Mononuclear cell (primary cell): ENCODE measurements at regions not wholly inside any gene's neighbourhood (a gene's known extent, or its start where the extent isn't known, plus 50 kb on each side); places are given as distances from the start of the nearest gene placed in this dataset.

Source experiments
- H3K27me3 ChIP-seq: 2 replicates; pipeline ENCODE4 v1.6.0; 2011; ENCODE audit warnings: low read length, control low read depth; ENCODE audit not compliant: insufficient read depth
- H3K4me1 ChIP-seq: 2 replicates; pipeline ENCODE4 v1.5.1; 2011; ENCODE audit warnings: mild to moderate bottlenecking, low read length, control low read depth; ENCODE audit not compliant: insufficient read depth
- H3K4me3 ChIP-seq: 2 replicates; pipeline ENCODE4 v1.5.1; 2011; ENCODE audit warnings: mild to moderate bottlenecking, low read length, moderate library complexity
- H3K9me3 ChIP-seq: 2 replicates; pipeline ENCODE4 v1.5.1; 2011; ENCODE audit warnings: low read depth, mild to moderate bottlenecking, control low read depth, low read length

- Histone ChIP-seq H3K4me1 (no peaks in the 10 kb centered on the region), H3K27me3 (peaks cover 3% of the 10 kb centered on the region), H3K9me3 (no peaks in the 10 kb centered on the region), H3K4me3 (no peak overlapping the region)
Measured at GRCh38 chr1:30054126-30054525, 669.3 kb downstream of the MATN1 start.

GRCh38 chr1:30052178-30052577, 671.2 kb downstream of the MATN1 start:
- H3K4me1 ChIP-seq, result no peaks in the 10 kb centered on the region

GRCh38 chr1:30051777-30052176, 671.6 kb downstream of the MATN1 start:
- no peaks in the 10 kb centered on the region for H3K9me3 ChIP-seq
- H3K27me3 ChIP-seq, result peaks cover 3% of the 10 kb centered on the region
- no peak overlapping the region for H3K4me3 ChIP-seq
- no peaks in the 10 kb centered on the region for H3K4me1 ChIP-seq

More at GRCh38 chr1:30052178-30052577, 671.2 kb downstream of the MATN1 start:
- no peak overlapping the region for H3K4me3 ChIP-seq
- H3K27me3 ChIP-seq, result peaks cover 3% of the 10 kb centered on the region
- no peaks in the 10 kb centered on the region for H3K9me3 ChIP-seq

GRCh38 chr1:30049748-30050296, 673.6 kb downstream of the MATN1 start:
- Histone ChIP-seq H3K4me3 (no peak overlapping the region), H3K27me3 (peaks cover 3% of the 10 kb centered on the region), H3K4me1 (no peaks in the 10 kb centered on the region), H3K9me3 (no peaks in the 10 kb centered on the region)

- peaks cover 3% of the 10 kb centered on the region for H3K27me3 ChIP-seq
- no peaks in the 10 kb centered on the region for H3K4me1 ChIP-seq
- no peaks in the 10 kb centered on the region for H3K9me3 ChIP-seq
- no peak overlapping the region for H3K4me3 ChIP-seq
Measured at GRCh38 chr1:30048905-30049304, 674.5 kb downstream of the MATN1 start.

GRCh38 chr1:30047576-30047975, 675.8 kb downstream of the MATN1 start:
- Histone ChIP-seq H3K4me3 (no peak overlapping the region), H3K9me3 (no peaks in the 10 kb centered on the region), H3K4me1 (no peaks in the 10 kb centered on the region), H3K27me3 (no peaks in the 10 kb centered on the region)

GRCh38 chr1:30046751-30047150, 676.6 kb downstream of the MATN1 start:
- H3K27me3 ChIP-seq, result no peaks in the 10 kb centered on the region
- no peaks in the 10 kb centered on the region for H3K4me1 ChIP-seq
- no peak overlapping the region for H3K4me3 ChIP-seq
- no peaks in the 10 kb centered on the region for H3K9me3 ChIP-seq

GRCh38 chr1:30045304-30046090, 677.9 kb downstream of the MATN1 start:
- H3K4me1 ChIP-seq, result no peaks in the 10 kb centered on the region
- H3K4me3 ChIP-seq, result no peak overlapping the region
- H3K27me3 ChIP-seq, result no peaks in the 10 kb centered on the region
- no peaks in the 10 kb centered on the region for H3K9me3 ChIP-seq

- H3K4me1 ChIP-seq, result no peaks in the 10 kb centered on the region
- H3K9me3 ChIP-seq, result no peaks in the 10 kb centered on the region
- H3K27me3 ChIP-seq, result no peaks in the 10 kb centered on the region
- no peak overlapping the region for H3K4me3 ChIP-seq
Measured at GRCh38 chr1:30044656-30045144, 678.7 kb downstream of the MATN1 start.

- H3K4me3 ChIP-seq, result no peak overlapping the region
- H3K27me3 ChIP-seq, result no peaks in the 10 kb centered on the region
- H3K9me3 ChIP-seq, result no peaks in the 10 kb centered on the region
- no peaks in the 10 kb centered on the region for H3K4me1 ChIP-seq
Measured at GRCh38 chr1:30043731-30044408, 679.5 kb downstream of the MATN1 start.

- Histone ChIP-seq H3K27me3 (no peaks in the 10 kb centered on the region), H3K4me1 (no peaks in the 10 kb centered on the region), H3K4me3 (no peak overlapping the region), H3K9me3 (no peaks in the 10 kb centered on the region)
Measured at GRCh38 chr1:30043256-30043655, 680.1 kb downstream of the MATN1 start.

GRCh38 chr1:30042438-30043147, 680.8 kb downstream of the MATN1 start:
- Histone ChIP-seq H3K9me3 (no peaks in the 10 kb centered on the region), H3K27me3 (no peaks in the 10 kb centered on the region), H3K4me1 (no peaks in the 10 kb centered on the region), H3K4me3 (no peak overlapping the region)

- no peaks in the 10 kb centered on the region for H3K9me3 ChIP-seq
- no peaks in the 10 kb centered on the region for H3K4me1 ChIP-seq
- H3K4me3 ChIP-seq, result no peak overlapping the region
- H3K27me3 ChIP-seq, result no peaks in the 10 kb centered on the region
Measured at GRCh38 chr1:30041741-30042437, 681.5 kb downstream of the MATN1 start.

GRCh38 chr1:30040081-30041019, 683.0 kb downstream of the MATN1 start:
- Histone ChIP-seq H3K4me1 (no peaks in the 10 kb centered on the region), H3K4me3 (no peak overlapping the region), H3K27me3 (no peaks in the 10 kb centered on the region), H3K9me3 (no peaks in the 10 kb centered on the region)
